A673 (cell line): ENCODE measurements at regions not wholly inside any gene's neighbourhood (a gene's known extent, or its start where the extent isn't known, plus 50 kb on each side); places are given as distances from the start of the nearest gene placed in this dataset.

Experiments
- BruUV-seq: library from RNA; stranded (reverse); fragments of 400-500 nt; replicated peaks from 2 replicates; lab custom pipeline; 2021; lab: Mats Ljungman, UMichigan
- CTCF ChIA-PET: fragments of 300-600 bp; sonication (Branson Sonifier 250); formaldehyde crosslinking; loops from one replicate; lab custom pipeline; 2022; ENCODE audit warnings: antibody characterized with exemption; lab: Charles Lee
- POLR2A ChIA-PET: fragments of 300-600 bp; sonication (Branson Sonifier 250); formaldehyde crosslinking; loops from one replicate; lab custom pipeline; 2022; ENCODE audit warnings: antibody characterized with exemption; ENCODE audit not compliant: low non-redundant PET; lab: Charles Lee
- DNase-seq: peaks from one replicate; pipeline ENCODE4 v3.0.0-alpha.2; 2015; ENCODE audit warnings: low spot score
- H3K27ac ChIP-seq: fragments of 200-600 bp; sonication (generic); 2 replicates; pipeline ENCODE4 v1.5.1; 2016; ENCODE audit warnings: mixed run types, low read depth, mild to moderate bottlenecking, mixed read lengths, antibody characterized with exemption, low read length; ENCODE audit not compliant: poor library complexity, severe bottlenecking
- H3K27me3 ChIP-seq: fragments of 200-600 bp; sonication (generic); replicated peaks from 2 replicates; pipeline ENCODE4 v1.6.1; 2017; ENCODE audit warnings: mixed run types, low read depth, mild to moderate bottlenecking, mixed read lengths, antibody characterized with exemption, low read length; ENCODE audit not compliant: insufficient read depth, poor library complexity
- H3K36me3 ChIP-seq: fragments of 200-600 bp; sonication (generic); 2 replicates; pipeline ENCODE4 v1.6.1; 2016; ENCODE audit warnings: mixed run types, mild to moderate bottlenecking, mixed read lengths, antibody characterized with exemption, low read length; ENCODE audit not compliant: insufficient read depth, poor library complexity, severe bottlenecking
- H3K4me1 ChIP-seq: fragments of 200-600 bp; sonication (generic); 2 replicates; pipeline ENCODE4 v1.6.1; 2017; ENCODE audit warnings: mixed run types, mild to moderate bottlenecking, mixed read lengths, antibody characterized with exemption, low read length; ENCODE audit not compliant: insufficient read depth, poor library complexity, severe bottlenecking
- H3K4me3 ChIP-seq: fragments of 200-600 bp; sonication (generic); 2 replicates; pipeline ENCODE4 v1.5.1; 2016; ENCODE audit warnings: low read depth, mixed run types, mild to moderate bottlenecking, mixed read lengths, low read length; ENCODE audit not compliant: poor library complexity, severe bottlenecking
- H3K9me3 ChIP-seq: fragments of 200-600 bp; sonication (generic); 2 replicates; pipeline ENCODE4 v1.6.1; 2016; ENCODE audit warnings: mixed run types, low read depth, mild to moderate bottlenecking, mixed read lengths, antibody characterized with exemption, low read length; ENCODE audit not compliant: poor library complexity, severe bottlenecking
- CTCF ChIP-seq: fragments of 300-800, 200-600 bp; sonication (generic); conservative IDR thresholded peaks from 2 replicates; pipeline ENCODE4 v1.5.1; 2017; ENCODE audit warnings: low read depth, mild to moderate bottlenecking, antibody characterized with exemption, low read length, moderate library complexity, mixed read lengths
- EZH2 ChIP-seq: fragments of 200-600 bp; sonication (generic); IDR thresholded peaks from 2 replicates; pipeline ENCODE4 v1.6.1; 2017; ENCODE audit warnings: borderline replicate concordance, low read depth, mild to moderate bottlenecking, mixed read lengths, antibody characterized with exemption, low read length; ENCODE audit not compliant: poor library complexity, severe bottlenecking
- intact Hi-C: fragments of 100-400 bp; cut with micrococcal nuclease; formaldehyde crosslinking; loops from one replicate; pipeline ENCODE4 v1.10.0; 2022; ENCODE audit not compliant: unreplicated experiment

GRCh38 chr9:8224381-8224801 is 424.8 kb upstream of the DMAC1 start:
- H3K27me3 ChIP-seq: no peaks in the 10 kb centered on the region
- no peak for TF ChIP-seq EZH2
- TF ChIP-seq CTCF: no peak
- H3K4me3 ChIP-seq: no peak overlapping the region
- CTCF ChIA-PET: no interaction called here
- intact Hi-C loops: no loop called here
- POLR2A ChIA-PET: no interaction called here
- no peak overlapping the region for H3K27ac ChIP-seq
- no peak for DNase-seq
- H3K9me3 ChIP-seq: peaks cover 7% of the 10 kb centered on the region
- no peaks in the 10 kb centered on the region for H3K4me1 ChIP-seq
- H3K36me3 ChIP-seq: no peaks in the 10 kb centered on the region
- BruUV-seq: no TSS peak

DNA sequence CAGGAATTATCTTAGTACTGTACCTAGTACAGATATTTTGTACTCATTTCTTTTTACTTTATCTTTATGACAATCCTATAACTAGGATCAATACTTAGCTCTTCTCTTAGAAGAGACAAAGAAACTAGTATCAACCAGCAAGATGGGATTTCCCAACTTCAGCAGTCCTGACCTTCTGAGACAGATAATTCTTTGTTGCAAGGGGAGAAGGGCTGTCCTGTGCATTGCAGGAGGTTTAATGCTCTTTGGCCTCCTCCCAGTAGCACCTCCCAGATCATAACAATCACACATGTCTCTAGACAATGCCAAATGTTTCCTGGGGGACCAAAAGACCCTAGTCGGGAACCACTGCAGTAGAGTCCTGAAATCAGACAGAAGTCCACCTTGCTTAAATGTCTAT is 424.3 kb upstream of the DMAC1 start:
- H3K9me3 ChIP-seq: peaks cover 7% of the 10 kb centered on the region
- intact Hi-C loops: no loop called here
- H3K27ac ChIP-seq: no peak overlapping the region
- H3K27me3 ChIP-seq: no peaks in the 10 kb centered on the region
- DNase-seq: no peak
- no peaks in the 10 kb centered on the region for H3K4me1 ChIP-seq
- ChIA-PET POLR2A (no interaction called here), CTCF (no interaction called here)
- H3K4me3 ChIP-seq: no peak overlapping the region
- no peaks in the 10 kb centered on the region for H3K36me3 ChIP-seq
- TF ChIP-seq EZH2 (no peak), CTCF (no peak)
- BruUV-seq: no TSS peak

DNA sequence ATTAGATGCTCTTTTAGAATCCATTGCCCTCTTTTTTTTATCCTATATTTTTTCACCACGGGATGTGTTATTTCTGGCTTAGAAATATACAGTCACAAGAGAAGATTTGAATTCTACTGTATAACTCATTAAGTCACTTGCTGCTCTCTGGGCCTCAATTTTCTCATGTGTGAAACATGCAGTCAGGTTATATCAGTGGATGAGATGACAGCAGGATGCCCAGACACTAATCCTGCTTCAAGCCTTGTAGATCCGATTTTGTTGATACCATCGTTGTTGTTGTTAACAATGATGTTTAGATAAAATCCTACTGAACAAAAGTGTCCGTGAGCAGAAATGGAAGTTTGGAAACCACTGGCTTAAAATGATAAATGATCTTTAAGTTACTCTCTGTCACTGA is 421.9 kb upstream of the DMAC1 start:
- Histone ChIP-seq H3K27ac (no peak overlapping the region), H3K4me1 (no peaks in the 10 kb centered on the region), H3K36me3 (no peaks in the 10 kb centered on the region), H3K4me3 (no peak overlapping the region), H3K27me3 (no peaks in the 10 kb centered on the region), H3K9me3 (peaks cover 19% of the 10 kb centered on the region)
- ChIA-PET CTCF (no interaction called here), POLR2A (no interaction called here)
- BruUV-seq: no TSS peak
- DNase-seq: no peak
- intact Hi-C loops: no loop called here
- TF ChIP-seq EZH2 (no peak), CTCF (no peak)
